GM23248 (cell line): ENCODE measurements at regions not wholly inside any gene's neighbourhood (a gene's known extent, or its start where the extent isn't known, plus 50 kb on each side); places are given as distances from the start of the nearest gene placed in this dataset.

Experiments
- EZH2 ChIP-seq: fragments of 200-600 bp; sonication (generic); IDR thresholded peaks from 2 replicates; pipeline ENCODE4 v1.6.1; 2018; ENCODE audit warnings: antibody characterized with exemption, mild to moderate bottlenecking; ENCODE audit not compliant: insufficient read depth, poor library complexity, severe bottlenecking
- EZH2phosphoT487 ChIP-seq: fragments of 200-600 bp; sonication (generic); IDR thresholded peaks from 2 replicates; pipeline ENCODE4 v1.6.1; 2018; ENCODE audit warnings: antibody characterized with exemption, moderate library complexity, mild to moderate bottlenecking, low read depth; ENCODE audit not compliant: insufficient read depth

GRCh38 chr6:148682990-148683389 lies 63.8 kb upstream of the UST start:
- no peak for TF ChIP-seq EZH2
- no peak for TF ChIP-seq EZH2phosphoT487
